ENCODE measurements at regions not wholly inside any gene's neighbourhood (a gene's known extent, or its start where the extent isn't known, plus 50 kb on each side); places are given as distances from the start of the nearest gene placed in this dataset.

- DNase-seq (no peak), ATAC-seq (no peak)
- no peaks in the 10 kb centered on the region for H3K36me3 ChIP-seq (ENCODE audit: low read depth)
- H3K4me1 ChIP-seq (ENCODE audit: low read depth) = no peaks in the 10 kb centered on the region
- TF ChIP-seq, protein P1, sequence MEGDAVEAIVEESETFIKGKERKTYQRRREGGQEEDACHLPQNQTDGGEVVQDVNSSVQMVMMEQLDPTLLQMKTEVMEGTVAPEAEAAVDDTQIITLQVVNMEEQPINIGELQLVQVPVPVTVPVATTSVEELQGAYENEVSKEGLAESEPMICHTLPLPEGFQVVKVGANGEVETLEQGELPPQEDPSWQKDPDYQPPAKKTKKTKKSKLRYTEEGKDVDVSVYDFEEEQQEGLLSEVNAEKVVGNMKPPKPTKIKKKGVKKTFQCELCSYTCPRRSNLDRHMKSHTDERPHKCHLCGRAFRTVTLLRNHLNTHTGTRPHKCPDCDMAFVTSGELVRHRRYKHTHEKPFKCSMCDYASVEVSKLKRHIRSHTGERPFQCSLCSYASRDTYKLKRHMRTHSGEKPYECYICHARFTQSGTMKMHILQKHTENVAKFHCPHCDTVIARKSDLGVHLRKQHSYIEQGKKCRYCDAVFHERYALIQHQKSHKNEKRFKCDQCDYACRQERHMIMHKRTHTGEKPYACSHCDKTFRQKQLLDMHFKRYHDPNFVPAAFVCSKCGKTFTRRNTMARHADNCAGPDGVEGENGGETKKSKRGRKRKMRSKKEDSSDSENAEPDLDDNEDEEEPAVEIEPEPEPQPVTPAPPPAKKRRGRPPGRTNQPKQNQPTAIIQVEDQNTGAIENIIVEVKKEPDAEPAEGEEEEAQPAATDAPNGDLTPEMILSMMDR (IDR thresholded peaks at IDR 0.05) = no peak
- H3K4me3 ChIP-seq = no peak overlapping the region
- intact Hi-C loops (cut with DNase I, micrococcal nuclease) = no loop called here
- no peaks in the 10 kb centered on the region for H3K9me3 ChIP-seq
Measured at GRCh38 chr4:125043486-125043885, 271.3 kb upstream of the FAT4 start.

GRCh38 chr4:125042041-125042440 is 272.7 kb upstream of the FAT4 start:
- Histone ChIP-seq H3K36me3 (ENCODE audit: low read depth) (no peaks in the 10 kb centered on the region), H3K4me1 (ENCODE audit: low read depth) (no peaks in the 10 kb centered on the region), H3K9me3 (no peaks in the 10 kb centered on the region), H3K4me3 (no peak overlapping the region)
- intact Hi-C loops (cut with DNase I, micrococcal nuclease) = no loop called here
- no peak for DNase-seq
- TF ChIP-seq, protein P1 (IDR thresholded peaks at IDR 0.05) = no peak
- no peak for ATAC-seq

- no peak for DNase-seq
- ATAC-seq = no peak
- Histone ChIP-seq H3K9me3 (no peaks in the 10 kb centered on the region), H3K4me1 (ENCODE audit: low read depth) (no peaks in the 10 kb centered on the region), H3K4me3 (no peak overlapping the region), H3K36me3 (ENCODE audit: low read depth) (no peaks in the 10 kb centered on the region)
- intact Hi-C loops (cut with DNase I, micrococcal nuclease) = no loop called here
- TF ChIP-seq, protein P1 (IDR thresholded peaks at IDR 0.05) = no peak
Measured at GRCh38 chr4:125041372-125041930, 273.3 kb upstream of the FAT4 start.

GRCh38 chr4:125039550-125039949 is 275.2 kb upstream of the FAT4 start:
- no peaks in the 10 kb centered on the region for H3K4me1 ChIP-seq (ENCODE audit: low read depth)
- no peak for DNase-seq
- no peak for ATAC-seq
- H3K4me3 ChIP-seq = no peak overlapping the region
- H3K36me3 ChIP-seq (ENCODE audit: low read depth) = no peaks in the 10 kb centered on the region
- TF ChIP-seq, protein P1 (IDR thresholded peaks at IDR 0.05) = no peak
- intact Hi-C loops (cut with DNase I, micrococcal nuclease) = no loop called here
- no peaks in the 10 kb centered on the region for H3K9me3 ChIP-seq

DNA sequence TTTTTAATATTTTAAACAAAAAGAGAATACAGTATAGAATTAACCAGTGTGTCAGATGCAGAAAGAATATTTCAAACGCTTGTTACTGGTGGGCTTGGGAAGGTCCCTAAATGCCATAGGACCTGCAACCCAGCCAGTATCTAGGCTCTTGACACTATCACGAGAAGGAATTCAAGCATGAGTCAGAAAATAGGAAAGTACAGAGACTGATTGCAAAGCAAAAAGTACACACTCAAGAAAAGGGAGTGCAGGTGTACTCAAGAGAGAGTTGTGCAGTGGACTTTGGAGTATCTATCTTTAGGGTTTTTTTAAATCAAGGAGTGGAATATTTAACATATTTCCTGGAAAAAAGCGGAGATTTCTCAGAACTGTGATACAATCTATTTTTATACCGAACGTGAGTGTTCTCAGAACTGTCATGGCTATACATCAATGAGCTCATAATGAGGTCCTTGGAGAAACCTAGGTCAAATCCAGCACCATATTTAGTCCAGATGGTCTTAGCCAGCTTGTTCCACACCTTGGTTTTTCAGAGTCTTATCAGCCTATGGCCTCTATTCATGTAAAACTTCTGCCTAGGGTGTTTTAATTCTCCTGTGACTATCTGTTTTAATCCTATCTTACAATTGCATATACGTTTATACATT is 291.8 kb upstream of the FAT4 start:
- intact Hi-C loops (cut with DNase I, micrococcal nuclease) = no loop called here
- ATAC-seq = no peak

More for the DNA sequence above, 291.8 kb upstream of the FAT4 start:
- Histone ChIP-seq H3K9me3 (no peaks in the 10 kb centered on the region), H3K4me3 (no peak overlapping the region), H3K4me1 (ENCODE audit: low read depth) (no peaks in the 10 kb centered on the region), H3K36me3 (ENCODE audit: low read depth) (no peaks in the 10 kb centered on the region)
- no peak for DNase-seq
- TF ChIP-seq, protein P1 (IDR thresholded peaks at IDR 0.05) = no peak

All from mucosa of descending colon (tissue), 3 donors.